Ishikawa (cell line): ENCODE measurements at regions not wholly inside any gene's neighbourhood (a gene's known extent, or its start where the extent isn't known, plus 50 kb on each side); places are given as distances from the start of the nearest gene placed in this dataset.

Experiments
- CEBPB ChIP-seq: IDR thresholded peaks from 2 replicates; pipeline ENCODE4 v1.6.1; 2012
- EGR1 ChIP-seq: IDR thresholded peaks from 2 replicates; pipeline ENCODE4 v1.6.1; 2012
- FOXM1 ChIP-seq: IDR thresholded peaks from 2 replicates; pipeline ENCODE4 v1.6.1; 2012; ENCODE audit warnings: low read depth, borderline replicate concordance
- RAD21 ChIP-seq: IDR thresholded peaks from 2 replicates; pipeline ENCODE4 v1.6.1; 2012; ENCODE audit warnings: low read depth
- TAF1 ChIP-seq: IDR thresholded peaks from 2 replicates; pipeline ENCODE4 v1.6.1; 2012; ENCODE audit warnings: low read depth, mild to moderate bottlenecking
- YY1 ChIP-seq: IDR thresholded peaks from 2 replicates; pipeline ENCODE4 v1.6.1; 2012; ENCODE audit warnings: low read depth
- TF ChIP-seq, protein P1 (sequence below): IDR thresholded peaks from 2 replicates; pipeline ENCODE4 v1.6.1; 2012; ENCODE audit warnings: low read depth, mild to moderate bottlenecking

DNA sequence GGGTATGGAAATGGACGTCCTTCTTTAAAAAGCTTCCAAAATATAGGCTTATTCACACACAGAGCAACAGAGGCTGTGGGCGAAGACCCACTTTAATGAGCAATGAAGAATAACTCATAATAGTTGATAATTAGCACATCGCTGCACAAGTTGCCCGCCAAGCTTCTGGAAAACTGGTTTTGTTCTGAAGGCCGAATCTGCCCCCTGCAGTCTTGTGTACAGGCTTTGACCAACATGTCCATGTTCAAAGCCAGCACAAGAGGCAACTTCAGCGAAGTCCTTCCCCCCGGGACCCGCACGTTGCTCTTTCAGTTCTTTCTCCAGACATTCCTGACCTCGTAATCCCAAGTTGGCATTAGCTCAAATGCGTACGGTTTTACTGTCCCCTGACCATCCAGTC, 73.3 kb downstream of the IRX5 start:
- TF ChIP-seq RAD21 (no peak), TAF1 (no peak), FOXM1 (no peak), EGR1 (no peak), YY1 (no peak), CEBPB (no peak)
- TF ChIP-seq, protein P1, sequence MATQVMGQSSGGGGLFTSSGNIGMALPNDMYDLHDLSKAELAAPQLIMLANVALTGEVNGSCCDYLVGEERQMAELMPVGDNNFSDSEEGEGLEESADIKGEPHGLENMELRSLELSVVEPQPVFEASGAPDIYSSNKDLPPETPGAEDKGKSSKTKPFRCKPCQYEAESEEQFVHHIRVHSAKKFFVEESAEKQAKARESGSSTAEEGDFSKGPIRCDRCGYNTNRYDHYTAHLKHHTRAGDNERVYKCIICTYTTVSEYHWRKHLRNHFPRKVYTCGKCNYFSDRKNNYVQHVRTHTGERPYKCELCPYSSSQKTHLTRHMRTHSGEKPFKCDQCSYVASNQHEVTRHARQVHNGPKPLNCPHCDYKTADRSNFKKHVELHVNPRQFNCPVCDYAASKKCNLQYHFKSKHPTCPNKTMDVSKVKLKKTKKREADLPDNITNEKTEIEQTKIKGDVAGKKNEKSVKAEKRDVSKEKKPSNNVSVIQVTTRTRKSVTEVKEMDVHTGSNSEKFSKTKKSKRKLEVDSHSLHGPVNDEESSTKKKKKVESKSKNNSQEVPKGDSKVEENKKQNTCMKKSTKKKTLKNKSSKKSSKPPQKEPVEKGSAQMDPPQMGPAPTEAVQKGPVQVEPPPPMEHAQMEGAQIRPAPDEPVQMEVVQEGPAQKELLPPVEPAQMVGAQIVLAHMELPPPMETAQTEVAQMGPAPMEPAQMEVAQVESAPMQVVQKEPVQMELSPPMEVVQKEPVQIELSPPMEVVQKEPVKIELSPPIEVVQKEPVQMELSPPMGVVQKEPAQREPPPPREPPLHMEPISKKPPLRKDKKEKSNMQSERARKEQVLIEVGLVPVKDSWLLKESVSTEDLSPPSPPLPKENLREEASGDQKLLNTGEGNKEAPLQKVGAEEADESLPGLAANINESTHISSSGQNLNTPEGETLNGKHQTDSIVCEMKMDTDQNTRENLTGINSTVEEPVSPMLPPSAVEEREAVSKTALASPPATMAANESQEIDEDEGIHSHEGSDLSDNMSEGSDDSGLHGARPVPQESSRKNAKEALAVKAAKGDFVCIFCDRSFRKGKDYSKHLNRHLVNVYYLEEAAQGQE: no peak
